Adrenal gland (tissue), 9 donors: ENCODE measurements at regions not wholly inside any gene's neighbourhood (a gene's known extent, or its start where the extent isn't known, plus 50 kb on each side); places are given as distances from the start of the nearest gene placed in this dataset.

Experiments used
- DNase-seq, 7 donors: peaks; one replicate each; pipeline ENCODE4 v3.0.0-alpha.2; 2019 to 2020
- H3K27ac ChIP-seq, 5 donors: fragments of 200-600 bp; sonication (generic) in 4 of 5; 1 replicate in 3 of 5; 2 replicates in 2 of 5; pipeline versions ENCODE4 v1.5.1 to v1.8.0; 2016 to 2020; ENCODE audit warnings: mild to moderate bottlenecking in 1 of 5
- H3K27me3 ChIP-seq: fragments of 200-600 bp; 2 replicates; pipeline ENCODE4 v1.8.0; 2021
- H3K36me3 ChIP-seq, 2 donors: fragments of 200-600 bp; replicated peaks in 1 of 2; 1 replicate in 1 of 2; 2 replicates in 1 of 2; pipeline versions ENCODE4 v1.5.1 to v1.8.0; 2018 to 2022
- H3K4me1 ChIP-seq, 2 donors: fragments of 200-600 bp; replicated peaks in 1 of 2; 1 replicate in 1 of 2; 2 replicates in 1 of 2; pipeline versions ENCODE4 v1.5.1 to v1.8.0; 2018 to 2021
- H3K4me3 ChIP-seq, 4 donors: fragments of 200-600 bp; sonication (generic) in 3 of 4; one replicate each; pipeline ENCODE4 v1.5.1; 2016 to 2018
- H3K9me3 ChIP-seq, 3 donors: fragments of 200-600 bp; sonication (generic) in 1 of 3; replicated peaks in 1 of 3; 1 replicate in 2 of 3; 2 replicates in 1 of 3; pipeline versions ENCODE4 v1.5.1 to v1.8.0; 2016 to 2021
- CTCF ChIP-seq, 6 experiments: fragments of 450-650 bp in 4 of 6; fragments of 200-600 bp in 2 of 6; sonication (generic) in 1 of 6; IDR thresholded peaks; 1 replicate in 5 of 6; 2 replicates in 1 of 6; pipeline versions ENCODE4 v1.5.1 to v1.8.0; 2016 to 2021; ENCODE audit warnings: antibody characterized with exemption in 6 of 6, mild to moderate bottlenecking in 2 of 6, moderate library complexity in 1 of 6
- POLR2A ChIP-seq, 2 donors: fragments of 450-650 bp; IDR thresholded peaks; one replicate each; pipeline ENCODE4 v1.6.1; 2017; ENCODE audit warnings: antibody characterized with exemption in 2 of 2, mild to moderate bottlenecking in 2 of 2, moderate library complexity in 1 of 2
- WGBS, 4 donors: extraction: QIAGEN DNeasy Blood & Tissue Kit in 2 of 4; methylation state at CpG; one replicate each; pipeline versions ENCODE4 v1.1.5 to v1.1.7; 2013 to 2017; 5-methylcytosine and 5-hydroxymethylcytosine counted together
- intact Hi-C, 2 donors: fragments of 100-400 bp; cut with DNase I; formaldehyde crosslinking; loops; one replicate each; pipeline versions ENCODE4 v1.14.1 to v1.15.0; 2022 to 2023
- donor health status: healthy with polysubstance abuse.
- donor health status: Bipolar disorder and iron deficiency.
- donor health status: DM: yes; HTN: yes; CAD: no.
- donor health status: DM: no; HTN: no; CAD: no.
- donor health status: DM: no; HTN: no; CAD: no.

GRCh38 chr14:56868660-56869059 lies 58.4 kb upstream of the OTX2 start:
- Histone ChIP-seq H3K27ac (no peak overlapping the region), H3K36me3 (no peaks in the 10 kb centered on the region), H3K4me3 (no peak overlapping the region), H3K9me3 (no peaks in the 10 kb centered on the region), H3K4me1 (no peaks in the 10 kb centered on the region), H3K27me3 (no peaks in the 10 kb centered on the region)
- TF ChIP-seq POLR2A (IDR thresholded peaks at IDR 0.05) (no peak), CTCF (IDR thresholded peaks at IDR 0.05) (no peak)
- intact Hi-C loops: no loop called here
- 79 to 88% (median 81%) methylated on average over 5 of the region's 5 CpGs for WGBS, 4 donors
- DNase-seq: no peak

- no peaks in the 10 kb centered on the region for H3K27me3 ChIP-seq
- no peaks in the 10 kb centered on the region for H3K4me1 ChIP-seq
- no peak for DNase-seq
- no peak overlapping the region for H3K27ac ChIP-seq
- intact Hi-C loops: no loop called here
- H3K36me3 ChIP-seq: no peaks in the 10 kb centered on the region
- no peak overlapping the region for H3K4me3 ChIP-seq
- TF ChIP-seq CTCF (IDR thresholded peaks at IDR 0.05): no peak
- TF ChIP-seq POLR2A (IDR thresholded peaks at IDR 0.05): no peak
- H3K9me3 ChIP-seq: no peaks in the 10 kb centered on the region
- WGBS, 4 donors: 53 to 64% (median 57%) methylated on average over 5 of the region's 5 CpGs
Observed at GRCh38 chr14:56862836-56863235, 52.6 kb upstream of the OTX2 start.

- WGBS, 4 donors: 32 to 45% (median 41%) methylated on average over 4 of the region's 4 CpGs
- Histone ChIP-seq H3K36me3 (no peaks in the 10 kb centered on the region), H3K27me3 (no peaks in the 10 kb centered on the region), H3K9me3 (no peaks in the 10 kb centered on the region), H3K4me3 (no peak overlapping the region), H3K27ac (no peak overlapping the region), H3K4me1 (no peaks in the 10 kb centered on the region)
- intact Hi-C loops: no loop called here
- no peak for TF ChIP-seq CTCF (IDR thresholded peaks at IDR 0.05)
- no peak for TF ChIP-seq POLR2A (IDR thresholded peaks at IDR 0.05)
- DNase-seq: no peak
Observed at GRCh38 chr14:56860441-56860840, 50.2 kb upstream of the OTX2 start.
